ENCODE measurements at regions not wholly inside any gene's neighbourhood (a gene's known extent, or its start where the extent isn't known, plus 50 kb on each side); places are given as distances from the start of the nearest gene placed in this dataset.

DNA sequence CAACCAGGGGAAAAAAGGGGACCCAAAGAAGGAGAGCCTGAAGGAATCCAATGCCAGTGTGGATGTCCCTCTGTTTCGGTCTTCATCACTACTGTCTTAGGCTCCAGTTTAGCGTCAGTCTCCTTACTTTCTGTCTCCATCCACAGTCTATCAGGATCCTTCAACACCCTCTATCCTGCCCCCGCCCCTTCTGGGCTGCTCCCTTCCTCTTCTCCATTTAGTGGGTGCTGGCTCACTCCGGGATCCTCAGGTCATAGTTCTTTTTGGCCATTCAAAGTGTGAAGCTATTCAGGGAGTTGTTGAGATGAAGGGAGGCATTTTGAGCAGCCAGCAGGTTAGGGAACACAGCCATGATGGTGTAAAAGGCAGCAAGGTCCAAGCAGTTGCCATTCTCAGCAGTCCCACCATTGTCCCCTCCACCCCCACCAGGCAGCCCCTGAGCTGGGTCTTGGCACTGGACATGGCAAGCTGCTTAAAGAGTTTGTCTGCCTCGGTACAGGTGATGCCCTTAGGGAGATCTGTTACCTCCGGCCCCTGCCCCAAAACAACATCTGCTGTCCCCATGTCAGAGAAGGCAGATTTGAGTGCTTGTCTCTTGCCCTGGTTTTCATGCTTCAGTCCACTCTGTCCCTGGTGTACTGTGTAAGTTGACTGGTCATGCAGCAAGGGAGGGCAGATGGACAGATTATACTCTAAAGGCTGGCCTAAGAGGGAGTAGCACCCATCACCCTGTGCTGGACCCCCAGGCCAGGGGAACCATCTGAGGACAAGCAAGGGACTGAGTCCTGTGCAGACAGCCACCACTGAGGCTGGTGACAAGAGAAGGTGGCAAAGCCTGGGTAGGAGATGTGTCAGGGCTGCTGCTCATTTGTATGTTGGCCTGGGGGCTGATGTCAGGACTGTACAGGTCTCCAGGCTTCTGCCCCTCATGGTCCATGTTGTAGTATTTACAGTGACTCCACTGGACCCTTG, 842.0 kb downstream of the HACE1 start:
- Histone ChIP-seq H3K9ac (ENCODE audit: low read length) (no peak overlapping the region), H3K36me3 (ENCODE audit: low read length) (no peaks in the 10 kb centered on the region), H3K27me3 (ENCODE audit: low read length) (no peaks in the 10 kb centered on the region), H3K9me3 (ENCODE audit: insufficient read depth, low read length) (no peaks in the 10 kb centered on the region), H4K20me1 (ENCODE audit: low read depth, low read length) (no peaks in the 10 kb centered on the region), H3K27ac (ENCODE audit: low read depth, low read length) (no peak overlapping the region), H2AFZ (ENCODE audit: low read depth, low read length, severe bottlenecking) (no peak overlapping the region), H3K4me3 (ENCODE audit: insufficient read depth, low read length, poor library complexity, severe bottlenecking) (no peak overlapping the region), H3K9me2 (replicated peaks; ENCODE audit: insufficient read depth, low read length) (no peaks in the 10 kb centered on the region), H3F3A (ENCODE audit: insufficient read depth) (no peaks in the 10 kb centered on the region), H3K79me2 (ENCODE audit: insufficient read depth, low read length) (no peaks in the 10 kb centered on the region), H3K4me2 (ENCODE audit: low read depth, low read length, poor library complexity, severe bottlenecking) (no peak overlapping the region)
- TF ChIP-seq, protein P1, sequence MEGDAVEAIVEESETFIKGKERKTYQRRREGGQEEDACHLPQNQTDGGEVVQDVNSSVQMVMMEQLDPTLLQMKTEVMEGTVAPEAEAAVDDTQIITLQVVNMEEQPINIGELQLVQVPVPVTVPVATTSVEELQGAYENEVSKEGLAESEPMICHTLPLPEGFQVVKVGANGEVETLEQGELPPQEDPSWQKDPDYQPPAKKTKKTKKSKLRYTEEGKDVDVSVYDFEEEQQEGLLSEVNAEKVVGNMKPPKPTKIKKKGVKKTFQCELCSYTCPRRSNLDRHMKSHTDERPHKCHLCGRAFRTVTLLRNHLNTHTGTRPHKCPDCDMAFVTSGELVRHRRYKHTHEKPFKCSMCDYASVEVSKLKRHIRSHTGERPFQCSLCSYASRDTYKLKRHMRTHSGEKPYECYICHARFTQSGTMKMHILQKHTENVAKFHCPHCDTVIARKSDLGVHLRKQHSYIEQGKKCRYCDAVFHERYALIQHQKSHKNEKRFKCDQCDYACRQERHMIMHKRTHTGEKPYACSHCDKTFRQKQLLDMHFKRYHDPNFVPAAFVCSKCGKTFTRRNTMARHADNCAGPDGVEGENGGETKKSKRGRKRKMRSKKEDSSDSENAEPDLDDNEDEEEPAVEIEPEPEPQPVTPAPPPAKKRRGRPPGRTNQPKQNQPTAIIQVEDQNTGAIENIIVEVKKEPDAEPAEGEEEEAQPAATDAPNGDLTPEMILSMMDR (IDR thresholded peaks at IDR 0.05; ENCODE audit: insufficient read depth, low read length, poor library complexity, severe bottlenecking), result no peak

DNA sequence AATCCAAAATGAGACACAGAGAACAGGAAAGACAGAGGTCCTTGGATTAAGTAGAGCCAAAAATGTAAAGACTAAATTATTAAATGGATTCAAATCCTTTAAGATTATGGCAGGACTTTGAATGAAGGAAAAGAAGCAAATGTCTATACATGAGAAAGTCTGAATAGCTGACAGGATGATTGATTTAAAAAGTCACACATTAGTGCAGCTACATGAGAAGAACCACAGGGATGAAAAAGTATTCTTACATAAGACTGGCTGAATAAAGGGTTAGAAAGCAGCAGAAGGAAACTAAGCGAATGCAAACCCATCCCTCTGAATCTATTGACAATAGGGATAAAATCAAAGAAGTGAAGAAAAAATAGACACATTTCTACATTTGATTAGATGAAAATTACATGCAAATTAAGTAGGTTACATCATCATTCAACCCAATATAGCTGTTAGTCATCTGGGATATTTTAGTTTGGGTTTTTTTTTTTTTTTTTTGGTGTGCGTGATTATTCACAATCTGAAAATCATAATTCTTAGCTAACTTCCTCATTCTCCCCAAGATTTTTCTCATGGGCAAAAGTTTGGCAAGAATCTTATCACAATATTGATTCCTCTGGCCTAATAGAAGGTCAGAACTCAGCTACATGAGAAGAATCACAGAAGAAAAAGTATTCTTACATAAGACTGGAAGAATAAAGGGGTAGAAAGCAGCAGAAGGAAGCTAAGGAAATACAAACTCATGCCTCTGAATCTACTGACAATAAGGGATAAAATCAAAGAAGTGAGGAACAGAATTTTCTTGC, 845.4 kb downstream of the HACE1 start:
- H3K79me2 ChIP-seq (ENCODE audit: insufficient read depth, low read length), result no peaks in the 10 kb centered on the region
- H4K20me1 ChIP-seq (ENCODE audit: low read depth, low read length), result no peaks in the 10 kb centered on the region
- no peak overlapping the region for H3K27ac ChIP-seq (ENCODE audit: low read depth, low read length)
- H2AFZ ChIP-seq (ENCODE audit: low read depth, low read length, severe bottlenecking), result no peak overlapping the region
- no peaks in the 10 kb centered on the region for H3F3A ChIP-seq (ENCODE audit: insufficient read depth)
- H3K9me2 ChIP-seq (replicated peaks; ENCODE audit: insufficient read depth, low read length), result no peaks in the 10 kb centered on the region
- no peak overlapping the region for H3K4me2 ChIP-seq (ENCODE audit: low read depth, low read length, poor library complexity, severe bottlenecking)
- H3K4me3 ChIP-seq (ENCODE audit: insufficient read depth, low read length, poor library complexity, severe bottlenecking), result no peak overlapping the region
- TF ChIP-seq EZH2phosphoT487 (conservative IDR thresholded peaks at IDR 0.05; ENCODE audit: low read length), result no peak
- TF ChIP-seq, protein P1 (IDR thresholded peaks at IDR 0.05; ENCODE audit: insufficient read depth, low read length, poor library complexity, severe bottlenecking), result no peak
- no peak overlapping the region for H3K9ac ChIP-seq (ENCODE audit: low read length)
- no peaks in the 10 kb centered on the region for H3K27me3 ChIP-seq (ENCODE audit: low read length)
- no peaks in the 10 kb centered on the region for H3K36me3 ChIP-seq (ENCODE audit: low read length)
- H3K9me3 ChIP-seq (ENCODE audit: insufficient read depth, low read length), result no peaks in the 10 kb centered on the region

DNA sequence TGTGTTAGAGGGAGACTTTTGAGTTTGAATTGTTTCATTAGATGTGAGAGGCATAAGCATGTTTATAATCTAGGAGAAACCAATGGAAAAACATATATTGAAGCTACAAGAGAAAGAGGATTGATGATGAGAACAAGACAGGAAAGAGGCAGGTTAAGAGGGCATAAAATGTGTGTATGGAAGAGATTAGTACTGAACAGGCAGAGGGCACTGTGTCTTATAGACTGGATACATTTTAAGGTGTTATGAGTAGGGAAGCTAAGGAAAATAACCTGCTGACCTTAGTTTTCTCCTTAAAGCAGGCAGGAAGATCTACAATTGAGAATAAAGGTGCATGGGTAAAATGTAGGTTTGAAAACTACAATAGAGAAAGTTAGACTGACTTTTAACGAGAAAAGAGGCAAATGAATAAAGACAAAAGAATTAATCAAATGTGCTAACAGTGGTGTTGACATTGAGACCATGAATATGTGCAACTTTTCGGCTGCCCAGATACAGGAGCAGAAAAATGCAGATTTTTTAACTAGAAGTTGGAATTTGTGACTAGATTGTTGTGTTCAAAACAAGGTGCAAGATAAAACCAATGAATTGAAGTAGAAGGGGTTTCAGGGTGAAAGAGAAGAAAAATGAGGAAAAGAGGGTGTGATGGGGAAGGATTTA, 846.3 kb downstream of the HACE1 start:
- no peak overlapping the region for H3K9ac ChIP-seq (ENCODE audit: low read length)
- no peaks in the 10 kb centered on the region for H4K20me1 ChIP-seq (ENCODE audit: low read depth, low read length)
- TF ChIP-seq, protein P1 (IDR thresholded peaks at IDR 0.05; ENCODE audit: insufficient read depth, low read length, poor library complexity, severe bottlenecking), result no peak
- TF ChIP-seq EZH2phosphoT487 (conservative IDR thresholded peaks at IDR 0.05; ENCODE audit: low read length), result no peak
- H3F3A ChIP-seq (ENCODE audit: insufficient read depth), result no peaks in the 10 kb centered on the region
- H3K4me2 ChIP-seq (ENCODE audit: low read depth, low read length, poor library complexity, severe bottlenecking), result no peak overlapping the region
- no peaks in the 10 kb centered on the region for H3K27me3 ChIP-seq (ENCODE audit: low read length)
- H3K9me2 ChIP-seq (replicated peaks; ENCODE audit: insufficient read depth, low read length), result no peaks in the 10 kb centered on the region
- no peak overlapping the region for H3K27ac ChIP-seq (ENCODE audit: low read depth, low read length)
- no peak overlapping the region for H3K4me3 ChIP-seq (ENCODE audit: insufficient read depth, low read length, poor library complexity, severe bottlenecking)
- H3K36me3 ChIP-seq (ENCODE audit: low read length), result no peaks in the 10 kb centered on the region
- H3K9me3 ChIP-seq (ENCODE audit: insufficient read depth, low read length), result no peaks in the 10 kb centered on the region
- no peak overlapping the region for H2AFZ ChIP-seq (ENCODE audit: low read depth, low read length, severe bottlenecking)
- H3K79me2 ChIP-seq (ENCODE audit: insufficient read depth, low read length), result no peaks in the 10 kb centered on the region
